Smooth muscle cell (in vitro differentiated cells): ENCODE measurements at regions not wholly inside any gene's neighbourhood (a gene's known extent, or its start where the extent isn't known, plus 50 kb on each side); places are given as distances from the start of the nearest gene placed in this dataset.

Source experiments
- DNase-seq: peaks from one replicate; lab custom pipeline; 2025; ENCODE audit not compliant: unreplicated experiment; lab: John Stamatoyannopoulos, UW
- H2AFZ ChIP-seq: fragments of 200-600 bp; sonication (generic); 2 replicates; pipeline ENCODE4 v1.6.0; 2016; ENCODE audit warnings: antibody characterized with exemption, low read depth, mild to moderate bottlenecking
- H3F3A ChIP-seq: fragments of 200-600 bp; sonication (generic); 2 replicates; pipeline ENCODE4 v1.6.0; 2017; ENCODE audit warnings: antibody characterized with exemption, low read depth
- H3K27ac ChIP-seq: fragments of 200-600 bp; sonication (generic); 2 replicates; pipeline ENCODE4 v1.5.1; 2016; ENCODE audit warnings: low read depth, mild to moderate bottlenecking
- H3K27me3 ChIP-seq: fragments of 200-600 bp; sonication (generic); 2 replicates; pipeline ENCODE4 v1.6.1; 2016; ENCODE audit warnings: low read depth, mild to moderate bottlenecking
- H3K36me3 ChIP-seq: fragments of 200-600 bp; sonication (generic); 2 replicates; pipeline ENCODE4 v1.5.1; 2016; ENCODE audit warnings: low read depth
- H3K4me1 ChIP-seq: fragments of 200-600 bp; sonication (generic); 2 replicates; pipeline ENCODE4 v1.5.1; 2016; ENCODE audit warnings: low read depth
- H3K4me2 ChIP-seq: fragments of 200-600 bp; sonication (generic); 2 replicates; pipeline ENCODE4 v1.6.0; 2016; ENCODE audit warnings: mild to moderate bottlenecking
- H3K4me3 ChIP-seq: fragments of 200-600 bp; sonication (generic); 2 replicates; pipeline ENCODE4 v1.5.1; 2016; ENCODE audit warnings: mild to moderate bottlenecking
- H3K79me2 ChIP-seq: fragments of 200-600 bp; sonication (generic); 2 replicates; pipeline ENCODE4 v1.6.0; 2016; ENCODE audit warnings: low read depth, mild to moderate bottlenecking
- H3K9ac ChIP-seq: fragments of 200-600 bp; sonication (generic); 2 replicates; pipeline ENCODE4 v1.6.0; 2016; ENCODE audit warnings: low read depth
- H3K9me3 ChIP-seq: fragments of 200-600 bp; sonication (generic); replicated peaks from 2 replicates; pipeline ENCODE4 v1.5.1; 2016; ENCODE audit warnings: low read depth
- H4K20me1 ChIP-seq: fragments of 200-600 bp; sonication (generic); 2 replicates; pipeline ENCODE4 v1.6.0; 2016; ENCODE audit warnings: low read depth
- WGBS: methylation state at CpG from one replicate; pipeline ENCODE4 v1.1.7; 2016; ENCODE audit warnings: low lambda C conversion rate; 5-methylcytosine and 5-hydroxymethylcytosine counted together
- TF ChIP-seq, protein P1 (sequence below): fragments of 200-600 bp; sonication (generic); IDR thresholded peaks from 2 replicates; pipeline ENCODE4 v1.5.1; 2017; ENCODE audit warnings: borderline replicate concordance, mild to moderate bottlenecking, antibody characterized with exemption; ENCODE audit not compliant: insufficient read depth, poor library complexity, severe bottlenecking

DNA sequence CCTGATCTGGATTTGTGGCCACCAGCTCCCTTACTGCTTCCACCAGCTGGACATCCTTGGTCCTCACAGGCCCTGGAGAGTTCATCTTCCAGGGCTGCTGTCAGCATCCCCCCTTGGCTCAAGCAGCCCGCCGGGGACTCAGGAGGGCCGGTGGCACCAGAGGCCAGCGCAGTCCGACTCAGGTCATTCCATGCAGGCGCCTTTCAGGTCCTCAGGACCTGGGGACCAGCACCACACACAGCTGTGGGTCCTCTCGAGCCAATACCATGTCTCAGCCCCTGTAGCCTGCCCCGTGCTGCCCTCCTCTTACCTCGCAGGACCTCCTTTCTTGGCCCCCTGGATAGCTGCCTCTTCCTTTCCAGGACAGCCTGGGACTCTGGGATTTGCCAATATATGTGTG is 145.5 kb downstream of the BMS1 start:
- H3K36me3 ChIP-seq, result no peaks in the 10 kb centered on the region
- H3K79me2 ChIP-seq, result no peaks in the 10 kb centered on the region
- no peak for DNase-seq
- H3K4me1 ChIP-seq, result peaks cover 15% of the 10 kb centered on the region
- WGBS, result 90% methylated on average over 9 of the region's 9 CpGs
- H2AFZ ChIP-seq, result no peak overlapping the region
- H3K9me3 ChIP-seq, result no peaks in the 10 kb centered on the region
- H3K27ac ChIP-seq, result no peak overlapping the region
- H3K4me2 ChIP-seq, result no peak overlapping the region
- no peaks in the 10 kb centered on the region for H4K20me1 ChIP-seq
- TF ChIP-seq, protein P1, sequence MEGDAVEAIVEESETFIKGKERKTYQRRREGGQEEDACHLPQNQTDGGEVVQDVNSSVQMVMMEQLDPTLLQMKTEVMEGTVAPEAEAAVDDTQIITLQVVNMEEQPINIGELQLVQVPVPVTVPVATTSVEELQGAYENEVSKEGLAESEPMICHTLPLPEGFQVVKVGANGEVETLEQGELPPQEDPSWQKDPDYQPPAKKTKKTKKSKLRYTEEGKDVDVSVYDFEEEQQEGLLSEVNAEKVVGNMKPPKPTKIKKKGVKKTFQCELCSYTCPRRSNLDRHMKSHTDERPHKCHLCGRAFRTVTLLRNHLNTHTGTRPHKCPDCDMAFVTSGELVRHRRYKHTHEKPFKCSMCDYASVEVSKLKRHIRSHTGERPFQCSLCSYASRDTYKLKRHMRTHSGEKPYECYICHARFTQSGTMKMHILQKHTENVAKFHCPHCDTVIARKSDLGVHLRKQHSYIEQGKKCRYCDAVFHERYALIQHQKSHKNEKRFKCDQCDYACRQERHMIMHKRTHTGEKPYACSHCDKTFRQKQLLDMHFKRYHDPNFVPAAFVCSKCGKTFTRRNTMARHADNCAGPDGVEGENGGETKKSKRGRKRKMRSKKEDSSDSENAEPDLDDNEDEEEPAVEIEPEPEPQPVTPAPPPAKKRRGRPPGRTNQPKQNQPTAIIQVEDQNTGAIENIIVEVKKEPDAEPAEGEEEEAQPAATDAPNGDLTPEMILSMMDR, result no peak
- H3K9ac ChIP-seq, result no peak overlapping the region
- peaks cover 24% of the 10 kb centered on the region for H3K27me3 ChIP-seq
- H3F3A ChIP-seq, result no peaks in the 10 kb centered on the region
- no peak overlapping the region for H3K4me3 ChIP-seq

GRCh38 chr10:42929236-42929635 is 146.6 kb downstream of the BMS1 start:
- no peak overlapping the region for H3K27ac ChIP-seq
- WGBS, result 90% methylated on average over 4 of the region's 4 CpGs

DNA sequence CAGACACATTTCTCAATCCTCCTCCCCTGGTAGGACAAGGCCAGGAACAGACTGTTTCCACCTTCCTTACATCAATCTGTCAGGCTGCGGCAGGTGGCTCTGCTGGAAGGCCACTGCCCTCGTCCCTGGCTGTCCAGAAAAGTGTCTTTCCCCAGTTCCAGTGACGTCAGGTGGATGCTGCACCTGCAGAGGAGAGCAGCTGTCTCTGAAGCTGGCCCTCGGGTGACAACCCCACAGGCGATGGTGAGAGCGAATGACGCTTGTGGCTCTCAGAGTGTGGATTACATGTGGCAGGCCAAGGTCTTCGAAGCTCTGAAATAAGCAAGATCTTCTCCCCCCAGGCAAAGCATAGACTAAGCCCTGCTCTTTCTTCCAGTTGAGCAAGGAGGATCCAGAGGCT is 146.9 kb upstream of the RET start:
- H3K79me2 ChIP-seq, result no peaks in the 10 kb centered on the region
- TF ChIP-seq, protein P1, result no peak
- no peak overlapping the region for H3K4me3 ChIP-seq
- H3K27me3 ChIP-seq, result peaks cover 41% of the 10 kb centered on the region
- no peaks in the 10 kb centered on the region for H3K9me3 ChIP-seq
- H3K36me3 ChIP-seq, result no peaks in the 10 kb centered on the region
- H3K9ac ChIP-seq, result no peak overlapping the region
- peaks cover 10% of the 10 kb centered on the region for H3K4me1 ChIP-seq
- no peak overlapping the region for H3K27ac ChIP-seq
- no peaks in the 10 kb centered on the region for H4K20me1 ChIP-seq
- DNase-seq, result no peak
- H3F3A ChIP-seq, result no peaks in the 10 kb centered on the region
- WGBS, result 89% methylated on average over 8 of the region's 8 CpGs
- no peak overlapping the region for H3K4me2 ChIP-seq
- no peak overlapping the region for H2AFZ ChIP-seq

More at GRCh38 chr10:42929236-42929635, 146.6 kb downstream of the BMS1 start:
- TF ChIP-seq, protein P1, result no peak
- no peaks in the 10 kb centered on the region for H3K9me3 ChIP-seq
- H3F3A ChIP-seq, result no peaks in the 10 kb centered on the region
- H3K4me1 ChIP-seq, result peaks cover 15% of the 10 kb centered on the region
- no peak overlapping the region for H3K4me3 ChIP-seq
- no peaks in the 10 kb centered on the region for H3K79me2 ChIP-seq
- no peaks in the 10 kb centered on the region for H4K20me1 ChIP-seq
- H3K36me3 ChIP-seq, result no peaks in the 10 kb centered on the region
- DNase-seq, result no peak
- no peak overlapping the region for H3K9ac ChIP-seq
- H3K4me2 ChIP-seq, result no peak overlapping the region
- no peak overlapping the region for H2AFZ ChIP-seq
- H3K27me3 ChIP-seq, result peaks cover 34% of the 10 kb centered on the region

GRCh38 chr10:42930516-42931192 is 146.2 kb upstream of the RET start:
- DNase-seq, result no peak
- H3K36me3 ChIP-seq, result no peaks in the 10 kb centered on the region
- no peaks in the 10 kb centered on the region for H3K79me2 ChIP-seq
- peaks cover 9% of the 10 kb centered on the region for H3K4me1 ChIP-seq
- H2AFZ ChIP-seq, result no peak overlapping the region
- TF ChIP-seq, protein P1, result no peak
- H3K27me3 ChIP-seq, result peaks cover 48% of the 10 kb centered on the region
- no peaks in the 10 kb centered on the region for H3K9me3 ChIP-seq
- no peak overlapping the region for H3K27ac ChIP-seq
- no peak overlapping the region for H3K4me2 ChIP-seq
- WGBS, result 87% methylated on average over 11 of the region's 11 CpGs
- H3F3A ChIP-seq, result no peaks in the 10 kb centered on the region
- H3K4me3 ChIP-seq, result no peak overlapping the region
- no peaks in the 10 kb centered on the region for H4K20me1 ChIP-seq
- H3K9ac ChIP-seq, result no peak overlapping the region
